Esophagus squamous epithelium (tissue), 4 donors: ENCODE measurements at regions not wholly inside any gene's neighbourhood (a gene's known extent, or its start where the extent isn't known, plus 50 kb on each side); places are given as distances from the start of the nearest gene placed in this dataset.

Experiments used
- CTCF ChIP-seq, 6 experiments: fragments of 450-650 bp in 4 of 6; fragments of 200-600 bp in 2 of 6; sonication (generic) in 2 of 6; IDR thresholded peaks; one replicate each; pipeline ENCODE4 v1.5.1; 2016 to 2019; ENCODE audit warnings: antibody characterized with exemption in 6 of 6, mild to moderate bottlenecking in 4 of 6, moderate library complexity in 4 of 6
- POLR2A ChIP-seq, 4 donors: fragments of 450-650 bp; IDR thresholded peaks; one replicate each; pipeline ENCODE4 v1.6.1; 2017; ENCODE audit warnings: antibody characterized with exemption in 4 of 4, mild to moderate bottlenecking in 4 of 4, moderate library complexity in 3 of 4

- no peak for TF ChIP-seq CTCF (IDR thresholded peaks at IDR 0.05)
- no peak for TF ChIP-seq POLR2A (IDR thresholded peaks at IDR 0.05)
These were observed 409.1 kb downstream of the TBC1D4 start for GRCh38 chr13:75072891-75073290.
